PC-3 (cell line): ENCODE measurements at regions not wholly inside any gene's neighbourhood (a gene's known extent, or its start where the extent isn't known, plus 50 kb on each side); places are given as distances from the start of the nearest gene placed in this dataset.

Experiments used
- ATAC-seq: fragments of 200-7000 bp; cut with Tn5 transposase; 2 replicates; pipeline ENCODE4 v1.9.1; 2020; ENCODE audit warnings: mild to moderate bottlenecking, moderate library complexity
- BruUV-seq: library from RNA; stranded (reverse); fragments of 400-500 nt; replicated peaks from 2 replicates; lab custom pipeline; 2021; lab: Mats Ljungman, UMichigan
- CTCF ChIA-PET: fragments of 300-600 bp; sonication (Branson Sonifier 250); formaldehyde crosslinking; loops from one replicate; lab custom pipeline; 2022; ENCODE audit warnings: antibody characterized with exemption; lab: Charles Lee
- POLR2A ChIA-PET: fragments of 300-600 bp; sonication (Branson Sonifier 250); formaldehyde crosslinking; loops from one replicate; lab custom pipeline; 2022; ENCODE audit warnings: antibody characterized with exemption; ENCODE audit not compliant: unreplicated experiment; lab: Charles Lee
- DNase-seq: peaks from one replicate; pipeline ENCODE4 v3.0.0-alpha.2; 2015
- H2AFZ ChIP-seq: fragments of 300-600 bp; sonication (generic); 2 replicates; pipeline ENCODE4 v1.6.0; 2016; ENCODE audit warnings: antibody characterized with exemption, low read length
- H3F3A ChIP-seq: fragments of 300-600 bp; sonication (generic); one replicate; pipeline ENCODE4 v1.6.0; 2017; ENCODE audit warnings: antibody characterized with exemption, low read length, control low read depth, mild to moderate bottlenecking; ENCODE audit not compliant: unreplicated experiment
- H3K27ac ChIP-seq: fragments of 300-600 bp; sonication (generic); 2 replicates; pipeline ENCODE4 v1.5.1; 2016; ENCODE audit warnings: mild to moderate bottlenecking, low read length
- H3K27me3 ChIP-seq: fragments of 300-600 bp; sonication (generic); 2 replicates; pipeline ENCODE4 v1.6.1; 2016; ENCODE audit warnings: low read length, mixed read lengths
- H3K36me3 ChIP-seq: fragments of 300-600 bp; sonication (generic); 2 replicates; pipeline ENCODE4 v1.6.1; 2016; ENCODE audit warnings: low read depth, mixed run types, low read length, mixed read lengths
- H3K4me1 ChIP-seq: fragments of 300-600 bp; sonication (generic); 2 replicates; pipeline ENCODE4 v1.5.1; 2016; ENCODE audit warnings: low read length; ENCODE audit not compliant: insufficient read depth
- H3K4me2 ChIP-seq: fragments of 300-600 bp; sonication (generic); 2 replicates; pipeline ENCODE4 v1.6.0; 2016; ENCODE audit warnings: low read length
- H3K4me3 ChIP-seq: fragments of 300-600 bp; sonication (generic); 2 replicates; pipeline ENCODE4 v1.5.1; 2016; ENCODE audit warnings: mild to moderate bottlenecking, low read length, mixed read lengths
- H3K79me2 ChIP-seq: fragments of 300-600 bp; sonication (generic); 2 replicates; pipeline ENCODE4 v1.6.1; 2017; ENCODE audit warnings: low read length, mixed read lengths
- H3K9ac ChIP-seq: fragments of 300-600 bp; sonication (generic); 2 replicates; pipeline ENCODE4 v1.6.0; 2016; ENCODE audit warnings: mild to moderate bottlenecking, low read length
- H3K9me2 ChIP-seq: fragments of 300-600 bp; sonication (generic); replicated peaks from 2 replicates; pipeline ENCODE4 v1.6.1; 2016; ENCODE audit warnings: mixed run types, low read length, mixed read lengths
- H3K9me3 ChIP-seq: fragments of 300-600 bp; sonication (generic); 2 replicates; pipeline ENCODE4 v1.6.1; 2016; ENCODE audit warnings: low read length, mixed read lengths
- H4K20me1 ChIP-seq: fragments of 300-600 bp; sonication (generic); 2 replicates; pipeline ENCODE4 v1.6.1; 2016; ENCODE audit warnings: low read length, mixed read lengths
- CTCF ChIP-seq: fragments of 300-600 bp; sonication (generic); conservative IDR thresholded peaks from 2 replicates; pipeline ENCODE4 v1.5.1; 2017; ENCODE audit warnings: antibody characterized with exemption, low read depth, mild to moderate bottlenecking, low read length
- EZH2 ChIP-seq: fragments of 300-600 bp; sonication (generic); IDR thresholded peaks from one replicate; pipeline ENCODE4 v1.6.1; 2017; ENCODE audit warnings: antibody characterized with exemption, mild to moderate bottlenecking, low read length; ENCODE audit not compliant: unreplicated experiment
- EZH2phosphoT487 ChIP-seq: fragments of 300-600 bp; sonication (generic); IDR thresholded peaks from 2 replicates; pipeline ENCODE4 v1.6.1; 2018; ENCODE audit warnings: mild to moderate bottlenecking, antibody characterized with exemption, low read length, borderline replicate concordance
- intact Hi-C: fragments of 100-400 bp; cut with micrococcal nuclease; formaldehyde crosslinking; loops from 2 replicates; pipeline ENCODE4 v1.9.0; 2023

- H4K20me1 ChIP-seq = no peaks in the 10 kb centered on the region
- BruUV-seq = no TSS peak
- ChIA-PET POLR2A (no interaction called here), CTCF (no interaction called here)
- TF ChIP-seq EZH2phosphoT487 (no peak), EZH2 (no peak), CTCF (no peak)
- H3K9me3 ChIP-seq = no peaks in the 10 kb centered on the region
- no peak overlapping the region for H2AFZ ChIP-seq
- ATAC-seq (no peak), DNase-seq (no peak)
- no peak overlapping the region for H3K9ac ChIP-seq
- H3K27me3 ChIP-seq = no peaks in the 10 kb centered on the region
- H3K4me2 ChIP-seq = no peak overlapping the region
- H3K4me1 ChIP-seq = no peaks in the 10 kb centered on the region
- H3F3A ChIP-seq = no peaks in the 10 kb centered on the region
- H3K4me3 ChIP-seq = no peak overlapping the region
- no peaks in the 10 kb centered on the region for H3K79me2 ChIP-seq
- no peak overlapping the region for H3K27ac ChIP-seq
- H3K36me3 ChIP-seq = no peaks in the 10 kb centered on the region
- no peaks in the 10 kb centered on the region for H3K9me2 ChIP-seq
- intact Hi-C loops = no loop called here
These were observed 133.0 kb upstream of the C1QTNF7 start for GRCh38 chr4:15294832-15295231.

DNA sequence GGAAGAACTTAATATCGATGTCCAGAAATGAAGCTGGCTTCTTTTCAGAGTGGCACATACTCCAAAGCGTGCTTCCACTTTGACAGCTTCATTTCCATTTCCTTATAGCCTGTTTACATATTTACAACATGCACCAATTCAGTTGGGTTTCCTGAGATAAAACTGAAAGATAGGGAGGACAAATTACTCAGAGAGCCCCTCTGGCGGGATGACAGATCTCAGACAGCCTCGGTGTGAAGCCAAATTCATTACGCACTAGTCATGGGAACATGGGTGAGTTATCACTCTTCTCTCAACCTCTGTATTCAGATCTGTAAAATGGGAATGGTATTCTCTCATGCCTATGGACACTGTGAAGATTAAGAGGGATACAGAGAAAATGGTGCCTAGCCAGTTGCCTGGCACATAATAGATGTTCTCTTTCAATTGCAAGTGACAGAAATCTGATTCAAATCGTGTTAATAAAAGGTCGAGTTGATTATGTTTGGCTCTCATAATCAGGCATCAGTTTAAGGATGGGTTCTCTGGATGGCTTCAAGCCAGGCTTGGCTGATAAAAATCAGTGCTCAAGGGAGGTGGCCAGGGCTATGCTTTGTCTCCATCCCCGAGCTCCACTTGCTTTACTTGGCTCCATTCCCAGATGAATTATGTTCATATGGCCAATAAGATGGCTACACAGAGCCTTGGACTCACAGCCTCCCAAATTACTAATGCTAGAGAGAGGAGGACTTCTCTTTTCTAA lies 132.2 kb upstream of the C1QTNF7 start:
- no peak overlapping the region for H3K27ac ChIP-seq
- TF ChIP-seq EZH2phosphoT487 (no peak), CTCF (no peak), EZH2 (no peak)
- H3K4me3 ChIP-seq = no peak overlapping the region
- no peaks in the 10 kb centered on the region for H3K4me1 ChIP-seq
- DNase-seq (peak; percentile 1), ATAC-seq (no peak)
- H3K9me3 ChIP-seq = no peaks in the 10 kb centered on the region
- ChIA-PET POLR2A (no interaction called here), CTCF (no interaction called here)
- H4K20me1 ChIP-seq = no peaks in the 10 kb centered on the region
- intact Hi-C loops = no loop called here
- no peaks in the 10 kb centered on the region for H3K27me3 ChIP-seq
- no peak overlapping the region for H3K4me2 ChIP-seq
- no peaks in the 10 kb centered on the region for H3K36me3 ChIP-seq
- no peaks in the 10 kb centered on the region for H3K9me2 ChIP-seq
- H3K79me2 ChIP-seq = no peaks in the 10 kb centered on the region
- H3K9ac ChIP-seq = no peak overlapping the region
- H2AFZ ChIP-seq = no peak overlapping the region
- H3F3A ChIP-seq = no peaks in the 10 kb centered on the region
- no TSS peak for BruUV-seq

- Histone ChIP-seq H3K9me2 (no peaks in the 10 kb centered on the region), H3K4me2 (no peak overlapping the region), H4K20me1 (no peaks in the 10 kb centered on the region), H3K36me3 (no peaks in the 10 kb centered on the region), H3K4me1 (peaks cover 2% of the 10 kb centered on the region; the same call in 1 of the 2 replicates), H2AFZ (no peak overlapping the region), H3K27ac (no peak overlapping the region), H3K27me3 (no peaks in the 10 kb centered on the region), H3K9me3 (no peaks in the 10 kb centered on the region), H3K9ac (no peak overlapping the region), H3K4me3 (no peak overlapping the region), H3K79me2 (no peaks in the 10 kb centered on the region), H3F3A (no peaks in the 10 kb centered on the region)
- no peak for DNase-seq
- TF ChIP-seq CTCF (no peak), EZH2phosphoT487 (no peak), EZH2 (no peak)
- ChIA-PET POLR2A (no interaction called here), CTCF (no interaction called here)
- BruUV-seq = no TSS peak
- intact Hi-C loops = no loop called here
- no peak for ATAC-seq
These were observed 130.5 kb upstream of the C1QTNF7 start for GRCh38 chr4:15297344-15297743.
